Endothelial cell of umbilical vein (primary cell): ENCODE measurements at regions not wholly inside any gene's neighbourhood (a gene's known extent, or its start where the extent isn't known, plus 50 kb on each side); places are given as distances from the start of the nearest gene placed in this dataset.

Experiments
- BruUV-seq: library from RNA; stranded (reverse); fragments of 400-500 nt; replicated peaks from 2 replicates; lab custom pipeline; 2021; lab: Mats Ljungman, UMichigan
- CTCF ChIA-PET: fragments of 300-600, 350-600 bp; sonication (Branson Sonifier 250); formaldehyde crosslinking; loops from one replicate; lab custom pipeline; 2021; ENCODE audit warnings: antibody characterized with exemption, inconsistent platforms; lab: Charles Lee
- POLR2A ChIA-PET: fragments of 300-600, 350-600 bp; sonication (Branson Sonifier 250); formaldehyde crosslinking; loops from one replicate; lab custom pipeline; 2021; ENCODE audit warnings: antibody characterized with exemption, inconsistent platforms; lab: Charles Lee
- DNase-seq: peaks from one replicate; pipeline ENCODE4 v3.0.0-alpha.2; 2011; ENCODE audit warnings: low read depth, low spot score
- FAIRE-seq: peaks from 2 replicates; lab custom pipeline; 2011; peaks lifted over from hg19 to GRCh38; lab: Jason Lieb, UNC
- H2AFZ ChIP-seq: 2 replicates; pipeline ENCODE4 v1.6.0; 2012; ENCODE audit warnings: low read depth, low read length, control low read depth, inconsistent platforms
- H3K27ac ChIP-seq: 2 replicates; pipeline ENCODE4 v1.5.1; 2011; ENCODE audit warnings: low read depth, mild to moderate bottlenecking, control low read depth, low read length, moderate library complexity; ENCODE audit not compliant: insufficient read depth
- H3K27me3 ChIP-seq, 2 experiments: 2 replicates each; pipeline versions ENCODE4 v1.6.0 to v1.6.1; 2011; ENCODE audit warnings: low read length in 2 of 2, mixed read lengths in 1 of 2; ENCODE audit not compliant: control insufficient read depth in 2 of 2, insufficient read depth in 2 of 2
- H3K36me3 ChIP-seq, 2 experiments: 2 replicates in 1 of 2; 3 replicates in 1 of 2; pipeline ENCODE4 v1.5.1; 2011; ENCODE audit warnings: low read length in 2 of 2, mild to moderate bottlenecking in 1 of 2, moderate library complexity in 1 of 2; ENCODE audit not compliant: control insufficient read depth in 2 of 2, insufficient read depth in 2 of 2; ENCODE audit errors: extremely low read depth in 1 of 2
- H3K4me1 ChIP-seq: 3 replicates; pipeline ENCODE4 v1.5.1; 2011; ENCODE audit warnings: mild to moderate bottlenecking, low read length; ENCODE audit not compliant: control insufficient read depth, insufficient read depth; ENCODE audit errors: extremely low read depth
- H3K4me2 ChIP-seq: 2 replicates; pipeline ENCODE4 v1.6.1; 2011; ENCODE audit warnings: low read length, control low read depth, mixed read lengths; ENCODE audit not compliant: insufficient read depth
- H3K4me3 ChIP-seq, 3 experiments: fragments of 200-600 bp in 1 of 3; sonication (generic), shearing (Covaris generic) in 1 of 3; replicated peaks in 1 of 3; 2 replicates each; pipeline ENCODE4 v1.5.1; 2011 to 2016; ENCODE audit warnings: control low read depth in 3 of 3, low read length in 3 of 3, mild to moderate bottlenecking in 2 of 3, inconsistent platforms in 1 of 3, low read depth in 1 of 3, moderate library complexity in 1 of 3; ENCODE audit not compliant: insufficient read depth in 1 of 3
- H3K79me2 ChIP-seq: 2 replicates; pipeline ENCODE4 v1.6.0; 2012; ENCODE audit warnings: low read length, inconsistent platforms; ENCODE audit not compliant: control insufficient read depth, insufficient read depth
- H3K9ac ChIP-seq: replicated peaks from 2 replicates; pipeline ENCODE3; 2011; ENCODE audit warnings: low read length, control low read depth; ENCODE audit not compliant: insufficient read depth; ENCODE audit errors: extremely low read depth
- H3K9me1 ChIP-seq: replicated peaks from 3 replicates; pipeline ENCODE4 v1.6.0; 2011; ENCODE audit warnings: mild to moderate bottlenecking, low read length; ENCODE audit not compliant: control insufficient read depth, insufficient read depth; ENCODE audit errors: extremely low read depth
- H3K9me3 ChIP-seq: replicated peaks from 2 replicates; pipeline ENCODE4 v1.5.1; 2012; ENCODE audit warnings: low read length, inconsistent platforms; ENCODE audit not compliant: control insufficient read depth, insufficient read depth
- H4K20me1 ChIP-seq: replicated peaks from 2 replicates; pipeline ENCODE3; 2011; ENCODE audit warnings: mild to moderate bottlenecking, low read length; ENCODE audit not compliant: control insufficient read depth, insufficient read depth; ENCODE audit errors: extremely low read depth
- EZH2 ChIP-seq: IDR thresholded peaks from 2 replicates; pipeline ENCODE4 v1.6.1; 2012; ENCODE audit warnings: borderline replicate concordance, low read depth, mild to moderate bottlenecking, moderate library complexity, low read length, inconsistent platforms; ENCODE audit not compliant: severe bottlenecking
- FOS ChIP-seq: IDR thresholded peaks from 2 replicates; pipeline ENCODE4 v1.6.1; 2011; ENCODE audit warnings: mild to moderate bottlenecking, low read length, moderate library complexity, borderline replicate concordance; ENCODE audit not compliant: insufficient read depth
- MAX ChIP-seq: IDR thresholded peaks from 2 replicates; pipeline ENCODE4 v1.6.1; 2011; ENCODE audit not compliant: insufficient read depth, insufficient read length
- MYC ChIP-seq: IDR thresholded peaks from one replicate; pipeline ENCODE4 v1.6.1; 2011; ENCODE audit warnings: mild to moderate bottlenecking, low read depth, low read length
- dilution Hi-C: fragments of 300-500 bp; cut with MboI; formaldehyde crosslinking; loops from one replicate; pipeline ENCODE4 v1.15.0; 2019; ENCODE audit warnings: low sequenced_read_pairs; ENCODE audit not compliant: extremely low pct_ligation_motif_present
- intact Hi-C: fragments of 100-400 bp; cut with micrococcal nuclease; formaldehyde crosslinking; loops from one replicate; pipeline ENCODE4 v1.10.0; 2022

- DNase-seq = no peak
- BruUV-seq = no TSS peak
- ChIA-PET POLR2A (no interaction called here), CTCF (interaction anchor here (1.1 to 1.5 kb wide), 3 partner anchors 10 to 347 kb away, joined by 3 to 4 read pairs (median 4); no protein-coding TSS in a partner anchor)
- intact Hi-C loops (no loop called here), dilution Hi-C loops (no loop called here)
- Histone ChIP-seq H3K4me2 (no peak overlapping the region), H3K4me3 (no peak overlapping the region), H2AFZ (no peak overlapping the region), H3K36me3 (no peaks in the 10 kb centered on the region), H4K20me1 (no peaks in the 10 kb centered on the region), H3K27ac (no peak overlapping the region), H3K9me3 (no peaks in the 10 kb centered on the region), H3K79me2 (no peaks in the 10 kb centered on the region), H3K9me1 (no peaks in the 10 kb centered on the region), H3K9ac (no peak overlapping the region), H3K27me3 (peaks cover 20 to 24% of the 10 kb centered on the region in 2 experiments), H3K4me1 (no peaks in the 10 kb centered on the region)
- no peak for TF ChIP-seq FOS
- TF ChIP-seq MAX = no peak
- TF ChIP-seq MYC = no peak
- TF ChIP-seq EZH2 = peak; percentile 65
- FAIRE-seq = no peak
Observed at GRCh38 chr16:85461814-85462713, 151.1 kb upstream of the GSE1 start.
